HEK293T (cell line): ENCODE measurements at regions not wholly inside any gene's neighbourhood (a gene's known extent, or its start where the extent isn't known, plus 50 kb on each side); places are given as distances from the start of the nearest gene placed in this dataset.

ENCODE experiments used
- ELF4 ChIP-seq: fragments of 450-650 bp; IDR thresholded peaks from 2 replicates; pipeline ENCODE4 v1.6.1; 2017; ENCODE audit warnings: antibody characterized with exemption
- FOXA1 ChIP-seq: fragments of 450-650 bp; IDR thresholded peaks from 2 replicates; pipeline ENCODE4 v1.6.1; 2016; ENCODE audit warnings: mild to moderate bottlenecking
- FOXM1 ChIP-seq: fragments of 450-650 bp; IDR thresholded peaks from 2 replicates; pipeline ENCODE4 v1.6.1; 2017; ENCODE audit warnings: mild to moderate bottlenecking, borderline replicate concordance
- LEF1 ChIP-seq: fragments of 450-650 bp; IDR thresholded peaks from 2 replicates; pipeline ENCODE4 v1.6.1; 2017; ENCODE audit warnings: mild to moderate bottlenecking, borderline replicate concordance
- SP1 ChIP-seq: fragments of 450-650 bp; IDR thresholded peaks from 2 replicates; pipeline ENCODE4 v1.6.1; 2017

DNA sequence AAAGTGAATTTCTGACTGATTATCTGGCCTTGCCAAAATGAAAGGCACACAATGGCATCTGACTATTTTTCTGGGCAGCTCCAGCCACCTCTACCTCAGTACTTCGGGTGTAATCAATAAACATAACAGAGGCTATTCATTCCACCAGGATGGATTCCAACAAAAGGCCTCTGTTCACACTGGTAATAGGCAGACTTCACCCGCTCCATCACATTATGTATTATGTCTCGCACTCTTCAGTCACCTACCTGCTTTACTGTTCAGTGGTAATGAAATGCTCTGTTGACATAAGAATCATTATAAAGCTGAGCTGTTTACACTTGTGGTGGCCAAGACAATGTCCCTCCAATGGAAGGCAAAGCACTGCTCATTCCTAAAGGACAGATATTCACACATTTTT is 1333.7 kb upstream of the WWC1 start:
- TF ChIP-seq FOXM1 (no peak), SP1 (no peak), LEF1 (no peak), FOXA1 (no peak), ELF4 (no peak)
